HG03095 (cell line): ENCODE measurements at regions not wholly inside any gene's neighbourhood (a gene's known extent, or its start where the extent isn't known, plus 50 kb on each side); places are given as distances from the start of the nearest gene placed in this dataset.
"Not testable (repeated sequence)": the region's sequence is repeated elsewhere in the genome, so short reads cannot be mapped to it uniquely, and the experiment has no call there.

ENCODE experiments used
- ATAC-seq: cut with Tn5 transposase; IDR thresholded peaks from one replicate; pipeline ENCODE4 v1.9.1; 2021; ENCODE audit warnings: moderate library complexity; ENCODE audit not compliant: unreplicated experiment

DNA sequence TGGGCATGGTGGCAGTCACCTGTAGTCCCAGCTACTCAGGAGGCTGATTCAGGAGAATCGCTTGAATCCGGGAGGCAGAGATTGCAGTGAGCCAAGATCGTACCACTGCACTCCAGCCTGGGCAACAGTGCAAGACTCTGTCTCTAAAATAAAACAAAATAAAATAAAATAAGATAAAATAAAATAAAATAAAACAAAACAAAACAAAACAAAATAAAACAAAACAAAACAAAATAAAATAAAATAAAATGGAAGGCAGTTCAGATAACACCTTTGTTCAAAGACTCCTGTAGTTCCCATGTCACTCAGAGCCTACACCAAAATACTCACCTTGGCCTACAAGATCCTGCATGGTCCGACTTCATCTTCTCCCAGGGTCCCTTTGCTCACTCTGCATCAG, 61.3 kb downstream of the SYF2 start:
- not testable (repeated sequence) for ATAC-seq

DNA sequence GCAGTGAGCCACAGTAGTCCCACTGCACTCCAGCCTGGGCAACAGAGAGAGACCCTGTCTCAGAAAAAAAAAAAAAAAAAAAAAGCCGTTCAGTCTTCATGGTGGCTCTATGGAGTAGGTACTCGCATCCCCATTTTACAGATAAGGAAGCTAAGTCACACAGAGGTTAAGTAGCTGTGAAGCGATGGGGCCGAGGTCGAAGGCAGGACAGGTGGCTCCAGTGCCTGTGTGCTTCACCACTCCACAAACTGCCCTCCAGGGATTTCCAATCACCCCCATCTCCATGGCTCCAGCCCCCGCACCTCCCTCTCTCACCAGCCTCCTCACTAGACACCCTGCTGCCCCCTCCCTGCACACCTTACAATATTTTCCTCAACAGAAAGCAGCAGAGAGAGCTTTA, 61.9 kb downstream of the SYF2 start:
- no peak for ATAC-seq

DNA sequence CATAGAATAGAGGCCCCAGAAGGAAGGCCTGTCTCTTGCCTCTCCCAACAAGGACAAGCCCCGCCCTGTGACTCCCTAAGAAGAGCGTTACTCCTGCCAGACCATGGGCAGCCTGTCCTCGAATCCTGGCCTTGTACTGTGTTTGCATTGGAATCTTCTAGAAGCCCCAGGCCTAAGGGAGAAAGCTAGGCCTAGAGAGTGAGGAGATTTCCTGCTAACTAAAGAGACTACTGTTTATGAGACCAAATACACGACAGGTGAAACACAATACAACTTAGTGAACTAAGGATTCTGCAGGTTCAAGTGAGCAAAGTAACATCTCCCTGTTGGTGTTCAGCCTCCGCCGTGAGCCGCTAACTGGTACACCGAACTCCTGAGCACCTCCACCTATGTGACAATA, 62.7 kb downstream of the SYF2 start:
- ATAC-seq: no peak

DNA sequence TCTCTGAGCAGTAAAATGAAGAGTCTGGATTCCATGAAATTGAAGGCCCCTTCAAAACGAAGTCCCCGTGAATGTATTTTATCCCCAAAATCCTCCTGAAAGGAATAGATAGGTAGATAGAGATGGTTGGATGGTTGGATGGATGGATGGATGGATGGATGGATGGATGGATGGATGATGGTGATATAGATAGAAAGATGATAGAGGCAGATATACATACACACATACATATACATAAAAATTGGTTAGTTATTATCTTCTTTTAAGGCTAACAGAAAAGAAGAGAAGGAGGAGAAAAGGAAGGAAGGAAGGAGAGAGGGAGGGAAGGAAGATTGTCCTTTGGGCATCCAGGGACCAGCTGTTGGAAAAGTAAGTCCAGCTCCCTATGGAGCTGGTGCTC, 63.1 kb downstream of the SYF2 start:
- ATAC-seq: no peak

DNA sequence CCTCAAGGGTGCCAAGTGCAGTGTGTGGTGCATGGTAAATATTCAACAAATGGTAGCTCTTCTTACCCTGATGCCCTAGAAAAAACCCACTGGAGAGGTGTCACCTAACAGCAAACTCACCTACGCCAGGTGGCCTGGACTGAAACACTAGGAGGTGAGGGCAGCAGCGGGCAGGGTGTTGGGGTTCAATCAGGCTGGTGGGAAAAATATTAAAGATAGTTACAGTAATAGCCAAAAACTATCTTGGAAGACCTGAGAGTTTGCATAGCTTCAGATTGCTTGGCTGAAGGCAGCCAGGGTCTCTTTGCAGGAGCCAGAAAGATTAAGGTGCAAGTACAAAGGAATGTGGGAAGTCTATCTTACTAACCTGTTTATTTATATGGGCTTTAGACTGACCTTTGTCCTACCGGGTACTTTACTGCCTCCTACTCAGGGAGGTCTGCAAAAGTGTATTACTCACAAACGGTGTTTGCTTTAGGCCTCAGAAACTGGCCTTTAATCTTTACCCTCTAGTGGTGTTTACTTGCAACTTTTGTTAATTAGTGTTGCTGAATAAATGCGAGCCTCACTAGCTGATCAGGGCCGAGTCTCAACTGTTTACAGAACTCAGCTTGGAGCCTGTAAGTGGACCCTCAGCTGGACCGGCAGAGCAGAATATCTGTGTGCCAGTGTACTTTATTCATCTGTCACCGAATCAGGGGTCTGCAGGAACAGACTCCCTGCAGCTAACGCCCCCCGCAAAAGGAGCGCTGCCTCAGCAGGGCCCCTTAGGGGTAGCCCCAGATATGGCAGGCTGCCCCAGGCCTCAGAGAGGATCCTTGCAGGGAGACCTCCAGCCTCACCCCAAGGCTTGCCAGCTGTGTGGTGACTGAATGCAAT, 63.9 kb downstream of the SYF2 start:
- no peak for ATAC-seq

- no peak for ATAC-seq
These were observed 64.8 kb downstream of the SYF2 start for GRCh38 chr1:25167269-25168192.

DNA sequence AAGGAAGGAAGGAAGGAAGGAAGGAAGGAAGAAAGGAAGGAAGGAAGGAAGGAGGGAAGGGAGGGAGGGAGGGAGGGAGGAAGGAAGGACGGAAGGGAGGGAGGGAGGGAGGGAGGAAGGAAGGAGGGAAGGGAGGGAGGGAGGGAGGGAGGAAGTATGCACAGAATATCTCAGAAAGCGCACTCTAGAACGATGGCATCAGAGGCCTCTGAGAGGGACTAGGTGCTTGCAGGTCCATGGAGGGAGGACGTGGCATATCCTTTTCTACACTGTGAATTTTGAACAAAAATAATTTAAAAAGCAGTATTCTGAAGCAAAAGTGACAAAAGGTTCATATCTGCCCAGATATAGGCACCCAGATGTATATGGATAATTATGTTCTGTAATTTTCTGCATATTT, 65.5 kb downstream of the SYF2 start:
- no peak for ATAC-seq

- no peak for ATAC-seq
These were observed 68.3 kb downstream of the SYF2 start for GRCh38 chr1:25163986-25164385.

DNA sequence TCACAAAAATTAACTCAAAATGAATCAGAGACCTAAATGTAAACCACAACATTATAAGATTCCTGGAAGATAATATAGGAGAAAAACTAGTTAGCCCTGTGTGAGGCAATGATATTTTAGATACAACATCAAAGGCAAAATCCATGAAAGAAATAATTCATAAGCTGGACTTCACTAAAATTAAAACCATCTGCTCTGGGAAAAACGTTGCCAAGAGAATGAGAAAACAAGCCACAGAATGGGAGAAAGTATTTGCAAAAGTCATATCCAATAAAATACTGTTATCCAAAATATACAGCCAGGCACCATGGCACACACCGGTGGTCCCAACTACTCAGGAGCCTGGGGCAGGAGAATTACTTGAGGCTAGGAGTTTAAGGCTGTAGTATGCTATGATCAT, 70.3 kb downstream of the SYF2 start:
- ATAC-seq: no peak

GRCh38 chr1:25157846-25158245, 74.5 kb downstream of the SYF2 start:
- ATAC-seq: no peak

DNA sequence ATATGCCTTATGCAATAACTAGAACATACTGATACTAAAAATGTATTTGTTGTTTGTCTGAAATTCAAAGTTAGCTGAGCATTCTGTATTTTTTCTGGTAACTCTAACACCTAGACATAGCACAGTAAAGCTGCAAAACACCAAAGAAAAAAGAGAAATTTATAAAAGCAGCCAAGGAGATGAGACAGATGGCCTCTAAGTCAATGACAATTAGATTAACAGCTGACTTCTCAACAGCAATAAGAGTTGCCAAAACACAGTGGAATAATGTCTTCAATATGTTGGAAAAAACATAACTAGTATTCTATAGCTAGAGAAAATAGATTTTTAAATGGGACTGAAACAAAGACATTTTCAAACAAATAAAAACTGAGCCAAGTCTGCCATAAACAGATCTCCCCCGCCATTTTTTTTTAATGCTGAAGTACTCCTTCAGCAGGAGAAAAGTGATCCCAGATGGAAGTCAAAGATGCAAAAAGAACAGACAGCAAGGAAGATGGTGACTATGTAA, 81.3 kb downstream of the SYF2 start:
- ATAC-seq: no peak

DNA sequence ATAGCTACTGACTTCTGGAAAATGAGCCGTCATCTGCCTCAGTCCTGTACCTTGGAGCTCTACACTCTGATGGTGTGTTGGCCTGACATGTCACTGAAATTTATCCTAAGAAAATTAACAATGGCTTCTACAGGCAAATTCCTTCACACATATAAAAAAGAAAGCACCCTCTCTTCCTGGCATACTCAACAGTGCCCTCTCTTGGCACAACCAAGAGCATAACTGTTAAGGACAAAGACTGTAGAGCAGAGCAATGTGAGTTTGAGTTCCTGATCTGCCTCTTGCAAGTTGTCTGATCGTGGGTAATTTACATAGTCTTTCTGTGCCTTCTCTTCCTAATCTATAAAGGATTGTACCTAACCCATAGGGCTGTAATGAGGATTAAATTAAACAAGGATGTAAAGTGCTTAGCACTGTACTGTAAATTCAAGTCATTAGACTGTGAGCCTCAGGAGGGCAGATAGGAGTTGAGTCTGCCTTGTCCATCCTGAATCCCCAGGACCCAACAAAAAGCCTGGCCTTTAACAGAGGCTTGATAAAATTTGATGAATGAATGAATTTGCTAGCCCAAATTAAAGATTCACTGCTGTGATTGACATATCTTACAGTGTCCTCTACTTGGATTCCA, 83.5 kb downstream of the SYF2 start:
- ATAC-seq: no peak

DNA sequence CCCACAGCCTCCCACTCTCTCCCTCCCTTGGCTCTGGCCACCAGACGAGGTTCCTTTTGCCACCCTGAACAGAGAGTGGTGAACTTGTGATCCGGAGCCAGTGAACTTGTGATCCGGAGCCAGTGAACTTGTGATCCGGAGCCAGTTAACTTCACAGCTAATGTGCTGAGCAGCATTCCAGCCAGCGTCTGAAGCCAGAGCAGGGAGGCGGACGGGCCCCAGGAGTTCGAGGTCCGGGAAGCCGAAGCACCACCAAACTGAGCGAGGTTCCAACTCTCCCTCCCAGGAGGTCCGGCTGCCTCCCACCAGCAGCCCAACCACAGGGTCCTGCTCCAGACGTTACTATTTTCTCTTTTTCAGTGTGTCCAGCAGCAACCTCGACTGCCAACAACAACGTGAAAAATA, 85.8 kb downstream of the SYF2 start:
- ATAC-seq: no peak

- ATAC-seq: no peak
These were observed 86.4 kb downstream of the SYF2 start for GRCh38 chr1:25145775-25146393.

GRCh38 chr1:25140073-25140797, 92.1 kb downstream of the SYF2 start:
- peak; percentile 79 for ATAC-seq

- ATAC-seq: no peak
These were observed 94.5 kb downstream of the SYF2 start for GRCh38 chr1:25137521-25138395.

DNA sequence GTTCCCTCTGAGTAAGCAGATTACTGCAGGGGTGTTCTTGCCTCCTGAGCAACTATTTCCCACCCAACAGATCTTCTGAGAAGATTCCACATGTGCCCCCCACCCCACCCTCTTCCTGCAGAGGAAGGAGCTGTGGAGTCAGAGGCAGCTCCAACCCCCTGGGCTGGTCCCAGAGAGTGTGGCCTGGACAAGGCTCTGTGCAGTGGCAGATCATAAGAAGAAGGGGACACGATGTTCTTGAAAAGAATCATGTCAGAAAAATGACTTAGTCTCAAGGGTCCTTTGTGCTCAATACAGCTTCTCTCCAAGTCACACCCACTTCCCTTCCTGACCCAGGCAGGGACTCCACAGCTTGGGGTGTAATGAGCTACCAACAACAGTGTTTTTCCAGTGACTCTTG, 95.2 kb downstream of the SYF2 start:
- ATAC-seq: no peak

DNA sequence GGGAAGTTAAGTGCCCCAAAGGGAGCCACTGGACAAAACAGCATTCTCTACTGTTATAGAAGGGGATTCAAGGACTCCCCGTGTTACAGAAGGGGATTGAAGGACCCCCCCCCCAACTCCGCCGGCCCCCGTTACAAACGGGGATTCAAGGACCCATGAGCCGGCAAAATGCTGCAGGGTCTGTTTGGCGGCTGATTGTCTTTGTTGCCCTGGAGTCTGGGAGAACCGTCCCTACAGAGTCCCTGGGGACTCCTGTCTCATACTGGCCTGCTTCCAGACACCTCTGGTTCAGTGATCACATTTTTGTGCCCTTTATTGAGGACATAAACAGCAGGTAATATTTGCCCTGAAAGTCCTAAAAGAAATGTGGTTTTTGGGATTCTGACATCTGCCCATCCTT, 96.4 kb downstream of the SYF2 start:
- ATAC-seq: no peak

DNA sequence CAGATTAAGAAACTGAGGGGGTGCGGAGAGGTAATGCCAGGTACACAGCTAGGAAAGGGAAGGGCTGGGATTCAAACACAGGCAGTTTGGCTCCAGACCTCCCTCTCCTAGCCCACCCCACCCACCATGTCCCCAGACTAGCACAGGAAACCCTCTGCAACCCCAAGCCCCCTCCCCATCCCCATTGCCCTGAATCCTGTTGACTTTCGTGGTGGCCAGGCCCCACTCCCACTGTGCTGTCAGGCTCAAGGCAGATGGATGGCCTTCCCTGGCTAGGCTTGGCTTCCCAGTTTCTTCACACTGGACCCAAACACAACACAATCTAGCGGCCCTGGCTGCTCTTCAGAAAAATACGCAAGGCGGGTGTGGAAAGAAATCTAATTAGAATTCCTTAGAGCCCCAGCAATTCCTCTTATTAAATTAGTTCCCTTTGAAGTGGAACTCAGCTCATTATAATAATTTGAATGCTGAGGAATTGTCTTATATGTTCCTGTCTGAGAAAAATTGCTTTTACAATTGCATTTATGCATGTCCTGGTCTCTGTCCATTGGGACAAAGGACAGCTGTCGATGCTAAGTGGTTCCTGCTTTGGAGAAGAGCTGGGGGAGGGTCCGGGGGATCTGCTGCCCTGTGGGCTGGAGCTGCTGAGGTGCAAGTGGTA, 97.4 kb downstream of the SYF2 start:
- ATAC-seq: no peak
